Keratinocyte (primary cell): ENCODE measurements at regions not wholly inside any gene's neighbourhood (a gene's known extent, or its start where the extent isn't known, plus 50 kb on each side); places are given as distances from the start of the nearest gene placed in this dataset.

ENCODE experiments used
- CTCF ChIP-seq, 3 experiments: IDR thresholded peaks in 1 of 3; conservative IDR thresholded peaks in 1 of 3; optimal IDR thresholded peaks in 1 of 3; 2 replicates in 2 of 3; 3 replicates in 1 of 3; pipeline versions ENCODE3 to v1.5.1; 2011; ENCODE audit warnings: low read length in 3 of 3, mild to moderate bottlenecking in 3 of 3, moderate library complexity in 2 of 3, control low read depth in 1 of 3, inconsistent platforms in 1 of 3; ENCODE audit not compliant: insufficient read depth in 2 of 3; ENCODE audit errors: extremely low read depth in 1 of 3
- EZH2 ChIP-seq: IDR thresholded peaks from one replicate; pipeline ENCODE4 v1.6.1; 2012; ENCODE audit warnings: inconsistent platforms, mild to moderate bottlenecking, low read length, moderate library complexity

GRCh38 chr16:82257990-82258389 is 88.0 kb upstream of the MPHOSPH6 start:
- TF ChIP-seq CTCF (optimal IDR thresholded peaks at IDR 0.05 in 1 of 3, IDR thresholded peaks at IDR 0.05 in 1 of 3, conservative IDR thresholded peaks at IDR 0.05 in 1 of 3; ENCODE audit: extremely low read depth in 1 of 3, insufficient read depth in 2 of 3, low read length in 3 of 3) (no peak), EZH2 (no peak)
